WTC11 (cell line): ENCODE measurements at regions not wholly inside any gene's neighbourhood (a gene's known extent, or its start where the extent isn't known, plus 50 kb on each side); places are given as distances from the start of the nearest gene placed in this dataset.

Experiments used
- ATAC-seq: fragments of 200-7000 bp; cut with Tn5 transposase; 2 replicates; pipeline ENCODE4 v1.10.0; 2021; ENCODE audit warnings: mild to moderate bottlenecking, moderate library complexity
- CTCF ChIA-PET: fragments of 300-600 bp; sonication (Branson Sonifier 250); formaldehyde crosslinking; loops from one replicate; lab custom pipeline; 2021; ENCODE audit warnings: antibody characterized with exemption; lab: Charles Lee
- POLR2A ChIA-PET: fragments of 350-600 bp; sonication (Branson Sonifier 250); formaldehyde crosslinking; loops from one replicate; lab custom pipeline; 2021; ENCODE audit warnings: antibody characterized with exemption; lab: Charles Lee
- DNase-seq: peaks from one replicate; pipeline ENCODE4 v3.0.0; 2021; ENCODE audit warnings: low spot score
- H3K27ac Mint-ChIP-seq: 2 replicates; pipeline ENCODE4 v1.8.0; 2021; ENCODE audit warnings: mixed read lengths
- H3K27me3 Mint-ChIP-seq: 2 replicates; pipeline ENCODE4 v1.8.0; 2021; ENCODE audit warnings: low read depth, mild to moderate bottlenecking, moderate library complexity, mixed read lengths
- H3K36me3 Mint-ChIP-seq: 2 replicates; pipeline ENCODE4 v1.8.0; 2021; ENCODE audit warnings: mixed read lengths
- H3K4me1 Mint-ChIP-seq: 2 replicates; pipeline ENCODE4 v1.8.0; 2022; ENCODE audit warnings: mixed read lengths
- H3K4me3 Mint-ChIP-seq: 2 replicates; pipeline ENCODE4 v1.8.0; 2021; ENCODE audit warnings: mild to moderate bottlenecking, moderate library complexity, mixed read lengths
- H3K9me3 Mint-ChIP-seq: 2 replicates; pipeline ENCODE4 v1.8.0; 2021; ENCODE audit warnings: mixed read lengths
- ATF1 ChIP-seq: sonication (generic); formaldehyde crosslinking; IDR thresholded peaks from 2 replicates; pipeline ENCODE4 v1.8.1; 2023; ENCODE audit warnings: mild to moderate bottlenecking, moderate library complexity, missing genetic modification reagents
- ETV6 ChIP-seq: sonication (generic); formaldehyde crosslinking; IDR thresholded peaks from 2 replicates; pipeline ENCODE4 v1.8.1; 2022; ENCODE audit warnings: mild to moderate bottlenecking, missing genetic modification reagents
- FOXJ3 ChIP-seq: sonication (generic); formaldehyde crosslinking; IDR thresholded peaks from 2 replicates; pipeline ENCODE4 v1.9.0; 2021; ENCODE audit warnings: missing genetic modification reagents, mild to moderate bottlenecking, borderline replicate concordance
- FOXP1 ChIP-seq: sonication (generic); formaldehyde crosslinking; IDR thresholded peaks from 2 replicates; pipeline ENCODE4 v1.8.0; 2022; ENCODE audit warnings: missing genetic modification reagents, mild to moderate bottlenecking, moderate library complexity, borderline replicate concordance
- GRHL2 ChIP-seq: fragments of 250-450 bp; sonication (Bioruptor Pico); IDR thresholded peaks from 2 replicates; pipeline ENCODE4 v1.8.0; 2022; ENCODE audit warnings: mild to moderate bottlenecking, moderate library complexity; ENCODE audit not compliant: insufficient replicate concordance, severe bottlenecking
- NR3C1 ChIP-seq: sonication (generic); formaldehyde crosslinking; conservative IDR thresholded peaks from 2 replicates; pipeline ENCODE4 v1.8.1; 2023; ENCODE audit warnings: low read depth, mild to moderate bottlenecking, missing genetic modification reagents
- SOX15 ChIP-seq: fragments of 250-450 bp; sonication (Bioruptor Pico); IDR thresholded peaks from 2 replicates; pipeline ENCODE4 v1.9.0; 2021; ENCODE audit warnings: mild to moderate bottlenecking
- TCF7 ChIP-seq: sonication (generic); formaldehyde crosslinking; IDR thresholded peaks from 2 replicates; pipeline ENCODE4 v1.8.0; 2022; ENCODE audit warnings: mild to moderate bottlenecking, low read depth, missing genetic modification reagents, moderate library complexity
- ZNF219 ChIP-seq: sonication (generic); formaldehyde crosslinking; IDR thresholded peaks from 2 replicates; pipeline ENCODE4 v1.8.0; 2023; ENCODE audit warnings: missing genetic modification reagents, mild to moderate bottlenecking, borderline replicate concordance
- ZNF317 ChIP-seq: sonication (generic); formaldehyde crosslinking; IDR thresholded peaks from 2 replicates; pipeline ENCODE4 v1.8.1; 2023; ENCODE audit warnings: low read depth, mild to moderate bottlenecking, moderate library complexity, missing genetic modification reagents, borderline replicate concordance
- TF ChIP-seq, protein P1 (sequence below): sonication (generic); formaldehyde crosslinking; IDR thresholded peaks from 2 replicates; pipeline ENCODE4 v1.8.0; 2022; ENCODE audit warnings: missing genetic modification reagents
- TF ChIP-seq, protein P2 (sequence below): sonication (generic); formaldehyde crosslinking; IDR thresholded peaks from 2 replicates; pipeline ENCODE4 v1.8.0; 2022; ENCODE audit warnings: mild to moderate bottlenecking, missing genetic modification reagents
- TF ChIP-seq, protein P3 (sequence below): sonication (generic); formaldehyde crosslinking; IDR thresholded peaks from 2 replicates; pipeline ENCODE4 v1.8.1; 2023; ENCODE audit warnings: mild to moderate bottlenecking, missing genetic modification reagents
- TF ChIP-seq, protein P4 (sequence below): sonication (generic); formaldehyde crosslinking; IDR thresholded peaks from 2 replicates; pipeline ENCODE4 v1.8.1; 2022; ENCODE audit warnings: mild to moderate bottlenecking, missing genetic modification reagents, moderate library complexity, borderline replicate concordance
- TF ChIP-seq, protein P5 (sequence below): sonication (generic); formaldehyde crosslinking; conservative IDR thresholded peaks from 2 replicates; pipeline ENCODE4 v1.8.1; 2023; ENCODE audit warnings: mild to moderate bottlenecking, low read depth, missing genetic modification reagents, moderate library complexity
- TF ChIP-seq, protein P6 (sequence below): sonication (generic); formaldehyde crosslinking; IDR thresholded peaks from 2 replicates; pipeline ENCODE4 v1.8.1; 2022; ENCODE audit warnings: mild to moderate bottlenecking, moderate library complexity, missing genetic modification reagents
- TF ChIP-seq, protein P7 (sequence below): sonication (generic); formaldehyde crosslinking; IDR thresholded peaks from 2 replicates; pipeline ENCODE4 v1.8.0; 2023; ENCODE audit warnings: missing genetic modification reagents
- TF ChIP-seq, protein P8 (sequence below): sonication (generic); formaldehyde crosslinking; IDR thresholded peaks from 2 replicates; pipeline ENCODE4 v1.8.0; 2022; ENCODE audit warnings: mild to moderate bottlenecking, missing genetic modification reagents
- TF ChIP-seq, protein P9 (sequence below): sonication (generic); formaldehyde crosslinking; IDR thresholded peaks from 2 replicates; pipeline ENCODE4 v1.8.0; 2023; ENCODE audit warnings: missing genetic modification reagents, mild to moderate bottlenecking, borderline replicate concordance

DNA sequence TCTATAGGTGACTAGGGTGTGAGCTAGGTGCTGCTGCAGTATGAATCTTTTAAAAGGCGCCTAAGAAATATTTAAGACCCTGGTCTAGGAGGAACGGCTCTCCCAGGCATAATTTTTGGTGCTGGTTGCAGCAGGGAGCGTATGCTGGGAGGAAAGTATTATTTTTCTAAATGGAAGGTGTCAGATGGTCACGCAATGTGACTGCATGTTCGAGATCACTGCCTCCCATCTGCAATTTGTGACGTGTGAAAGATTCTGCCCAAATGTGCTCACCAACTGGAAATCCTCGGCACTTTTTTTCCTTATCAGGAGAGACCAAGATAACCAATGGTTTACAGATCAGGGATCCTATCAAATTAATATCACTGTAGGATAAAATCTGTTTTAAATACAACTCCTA, 95.6 kb upstream of the KLHL14 start (continued):
- TF ChIP-seq, protein P1, sequence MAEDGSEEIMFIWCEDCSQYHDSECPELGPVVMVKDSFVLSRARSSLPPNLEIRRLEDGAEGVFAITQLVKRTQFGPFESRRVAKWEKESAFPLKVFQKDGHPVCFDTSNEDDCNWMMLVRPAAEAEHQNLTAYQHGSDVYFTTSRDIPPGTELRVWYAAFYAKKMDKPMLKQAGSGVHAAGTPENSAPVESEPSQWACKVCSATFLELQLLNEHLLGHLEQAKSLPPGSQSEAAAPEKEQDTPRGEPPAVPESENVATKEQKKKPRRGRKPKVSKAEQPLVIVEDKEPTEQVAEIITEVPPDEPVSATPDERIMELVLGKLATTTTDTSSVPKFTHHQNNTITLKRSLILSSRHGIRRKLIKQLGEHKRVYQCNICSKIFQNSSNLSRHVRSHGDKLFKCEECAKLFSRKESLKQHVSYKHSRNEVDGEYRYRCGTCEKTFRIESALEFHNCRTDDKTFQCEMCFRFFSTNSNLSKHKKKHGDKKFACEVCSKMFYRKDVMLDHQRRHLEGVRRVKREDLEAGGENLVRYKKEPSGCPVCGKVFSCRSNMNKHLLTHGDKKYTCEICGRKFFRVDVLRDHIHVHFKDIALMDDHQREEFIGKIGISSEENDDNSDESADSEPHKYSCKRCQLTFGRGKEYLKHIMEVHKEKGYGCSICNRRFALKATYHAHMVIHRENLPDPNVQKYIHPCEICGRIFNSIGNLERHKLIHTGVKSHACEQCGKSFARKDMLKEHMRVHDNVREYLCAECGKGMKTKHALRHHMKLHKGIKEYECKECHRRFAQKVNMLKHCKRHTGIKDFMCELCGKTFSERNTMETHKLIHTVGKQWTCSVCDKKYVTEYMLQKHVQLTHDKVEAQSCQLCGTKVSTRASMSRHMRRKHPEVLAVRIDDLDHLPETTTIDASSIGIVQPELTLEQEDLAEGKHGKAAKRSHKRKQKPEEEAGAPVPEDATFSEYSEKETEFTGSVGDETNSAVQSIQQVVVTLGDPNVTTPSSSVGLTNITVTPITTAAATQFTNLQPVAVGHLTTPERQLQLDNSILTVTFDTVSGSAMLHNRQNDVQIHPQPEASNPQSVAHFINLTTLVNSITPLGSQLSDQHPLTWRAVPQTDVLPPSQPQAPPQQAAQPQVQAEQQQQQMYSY (CRISPR knock-in tag), result no peak
- TF ChIP-seq, protein P2, sequence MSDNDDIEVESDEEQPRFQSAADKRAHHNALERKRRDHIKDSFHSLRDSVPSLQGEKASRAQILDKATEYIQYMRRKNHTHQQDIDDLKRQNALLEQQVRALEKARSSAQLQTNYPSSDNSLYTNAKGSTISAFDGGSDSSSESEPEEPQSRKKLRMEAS, result no peak
- TF ChIP-seq ZNF317 (no peak), SOX15 (CRISPR knock-in tag) (no peak), ETV6 (CRISPR knock-in tag) (no peak), ZNF219 (CRISPR knock-in tag) (no peak), GRHL2 (CRISPR knock-in tag) (no peak), NR3C1 (no peak), TCF7 (CRISPR knock-in tag) (no peak)
- TF ChIP-seq, protein P3, sequence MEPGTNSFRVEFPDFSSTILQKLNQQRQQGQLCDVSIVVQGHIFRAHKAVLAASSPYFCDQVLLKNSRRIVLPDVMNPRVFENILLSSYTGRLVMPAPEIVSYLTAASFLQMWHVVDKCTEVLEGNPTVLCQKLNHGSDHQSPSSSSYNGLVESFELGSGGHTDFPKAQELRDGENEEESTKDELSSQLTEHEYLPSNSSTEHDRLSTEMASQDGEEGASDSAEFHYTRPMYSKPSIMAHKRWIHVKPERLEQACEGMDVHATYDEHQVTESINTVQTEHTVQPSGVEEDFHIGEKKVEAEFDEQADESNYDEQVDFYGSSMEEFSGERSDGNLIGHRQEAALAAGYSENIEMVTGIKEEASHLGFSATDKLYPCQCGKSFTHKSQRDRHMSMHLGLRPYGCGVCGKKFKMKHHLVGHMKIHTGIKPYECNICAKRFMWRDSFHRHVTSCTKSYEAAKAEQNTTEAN (CRISPR knock-in tag), result no peak
- TF ChIP-seq, protein P4, sequence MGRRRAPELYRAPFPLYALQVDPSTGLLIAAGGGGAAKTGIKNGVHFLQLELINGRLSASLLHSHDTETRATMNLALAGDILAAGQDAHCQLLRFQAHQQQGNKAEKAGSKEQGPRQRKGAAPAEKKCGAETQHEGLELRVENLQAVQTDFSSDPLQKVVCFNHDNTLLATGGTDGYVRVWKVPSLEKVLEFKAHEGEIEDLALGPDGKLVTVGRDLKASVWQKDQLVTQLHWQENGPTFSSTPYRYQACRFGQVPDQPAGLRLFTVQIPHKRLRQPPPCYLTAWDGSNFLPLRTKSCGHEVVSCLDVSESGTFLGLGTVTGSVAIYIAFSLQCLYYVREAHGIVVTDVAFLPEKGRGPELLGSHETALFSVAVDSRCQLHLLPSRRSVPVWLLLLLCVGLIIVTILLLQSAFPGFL (CRISPR knock-in tag), result no peak
- TF ChIP-seq, protein P5, sequence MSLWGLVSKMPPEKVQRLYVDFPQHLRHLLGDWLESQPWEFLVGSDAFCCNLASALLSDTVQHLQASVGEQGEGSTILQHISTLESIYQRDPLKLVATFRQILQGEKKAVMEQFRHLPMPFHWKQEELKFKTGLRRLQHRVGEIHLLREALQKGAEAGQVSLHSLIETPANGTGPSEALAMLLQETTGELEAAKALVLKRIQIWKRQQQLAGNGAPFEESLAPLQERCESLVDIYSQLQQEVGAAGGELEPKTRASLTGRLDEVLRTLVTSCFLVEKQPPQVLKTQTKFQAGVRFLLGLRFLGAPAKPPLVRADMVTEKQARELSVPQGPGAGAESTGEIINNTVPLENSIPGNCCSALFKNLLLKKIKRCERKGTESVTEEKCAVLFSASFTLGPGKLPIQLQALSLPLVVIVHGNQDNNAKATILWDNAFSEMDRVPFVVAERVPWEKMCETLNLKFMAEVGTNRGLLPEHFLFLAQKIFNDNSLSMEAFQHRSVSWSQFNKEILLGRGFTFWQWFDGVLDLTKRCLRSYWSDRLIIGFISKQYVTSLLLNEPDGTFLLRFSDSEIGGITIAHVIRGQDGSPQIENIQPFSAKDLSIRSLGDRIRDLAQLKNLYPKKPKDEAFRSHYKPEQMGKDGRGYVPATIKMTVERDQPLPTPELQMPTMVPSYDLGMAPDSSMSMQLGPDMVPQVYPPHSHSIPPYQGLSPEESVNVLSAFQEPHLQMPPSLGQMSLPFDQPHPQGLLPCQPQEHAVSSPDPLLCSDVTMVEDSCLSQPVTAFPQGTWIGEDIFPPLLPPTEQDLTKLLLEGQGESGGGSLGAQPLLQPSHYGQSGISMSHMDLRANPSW (CRISPR knock-in tag), result no peak
- TF ChIP-seq, protein P6, sequence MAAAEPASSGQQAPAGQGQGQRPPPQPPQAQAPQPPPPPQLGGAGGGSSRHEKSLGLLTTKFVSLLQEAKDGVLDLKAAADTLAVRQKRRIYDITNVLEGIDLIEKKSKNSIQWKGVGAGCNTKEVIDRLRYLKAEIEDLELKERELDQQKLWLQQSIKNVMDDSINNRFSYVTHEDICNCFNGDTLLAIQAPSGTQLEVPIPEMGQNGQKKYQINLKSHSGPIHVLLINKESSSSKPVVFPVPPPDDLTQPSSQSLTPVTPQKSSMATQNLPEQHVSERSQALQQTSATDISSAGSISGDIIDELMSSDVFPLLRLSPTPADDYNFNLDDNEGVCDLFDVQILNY, result no peak

DNA sequence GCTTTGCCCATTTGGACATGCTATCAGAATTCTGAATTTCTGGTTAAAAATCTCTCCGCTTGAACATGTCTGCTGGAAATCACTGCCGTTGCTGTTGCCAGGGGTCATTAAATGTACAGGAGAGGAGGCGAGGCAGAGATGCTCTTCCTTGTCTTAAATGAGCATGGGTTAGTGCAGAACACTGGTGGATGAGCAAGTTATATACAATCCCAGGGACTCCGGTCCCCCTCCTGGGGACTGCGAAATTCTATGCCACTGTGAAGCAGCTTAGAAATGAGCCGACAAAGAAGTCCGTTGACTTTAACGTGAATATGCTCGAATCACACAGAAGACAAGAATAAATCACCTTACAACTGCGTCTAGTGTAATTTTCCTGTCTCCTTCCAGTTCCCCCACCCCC, 95.1 kb upstream of the KLHL14 start:
- no peak for DNase-seq
- H3K4me3 Mint-ChIP-seq, result no peak overlapping the region
- TF ChIP-seq TCF7 (CRISPR knock-in tag) (no peak), ATF1 (CRISPR knock-in tag) (no peak), FOXJ3 (CRISPR knock-in tag) (no peak), FOXP1 (CRISPR knock-in tag) (no peak)
- TF ChIP-seq, protein P7, sequence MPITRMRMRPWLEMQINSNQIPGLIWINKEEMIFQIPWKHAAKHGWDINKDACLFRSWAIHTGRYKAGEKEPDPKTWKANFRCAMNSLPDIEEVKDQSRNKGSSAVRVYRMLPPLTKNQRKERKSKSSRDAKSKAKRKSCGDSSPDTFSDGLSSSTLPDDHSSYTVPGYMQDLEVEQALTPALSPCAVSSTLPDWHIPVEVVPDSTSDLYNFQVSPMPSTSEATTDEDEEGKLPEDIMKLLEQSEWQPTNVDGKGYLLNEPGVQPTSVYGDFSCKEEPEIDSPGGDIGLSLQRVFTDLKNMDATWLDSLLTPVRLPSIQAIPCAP (CRISPR knock-in tag), result no peak
- TF ChIP-seq, protein P8, sequence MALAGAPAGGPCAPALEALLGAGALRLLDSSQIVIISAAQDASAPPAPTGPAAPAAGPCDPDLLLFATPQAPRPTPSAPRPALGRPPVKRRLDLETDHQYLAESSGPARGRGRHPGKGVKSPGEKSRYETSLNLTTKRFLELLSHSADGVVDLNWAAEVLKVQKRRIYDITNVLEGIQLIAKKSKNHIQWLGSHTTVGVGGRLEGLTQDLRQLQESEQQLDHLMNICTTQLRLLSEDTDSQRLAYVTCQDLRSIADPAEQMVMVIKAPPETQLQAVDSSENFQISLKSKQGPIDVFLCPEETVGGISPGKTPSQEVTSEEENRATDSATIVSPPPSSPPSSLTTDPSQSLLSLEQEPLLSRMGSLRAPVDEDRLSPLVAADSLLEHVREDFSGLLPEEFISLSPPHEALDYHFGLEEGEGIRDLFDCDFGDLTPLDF (CRISPR knock-in tag), result no peak
- TF ChIP-seq, protein P9, sequence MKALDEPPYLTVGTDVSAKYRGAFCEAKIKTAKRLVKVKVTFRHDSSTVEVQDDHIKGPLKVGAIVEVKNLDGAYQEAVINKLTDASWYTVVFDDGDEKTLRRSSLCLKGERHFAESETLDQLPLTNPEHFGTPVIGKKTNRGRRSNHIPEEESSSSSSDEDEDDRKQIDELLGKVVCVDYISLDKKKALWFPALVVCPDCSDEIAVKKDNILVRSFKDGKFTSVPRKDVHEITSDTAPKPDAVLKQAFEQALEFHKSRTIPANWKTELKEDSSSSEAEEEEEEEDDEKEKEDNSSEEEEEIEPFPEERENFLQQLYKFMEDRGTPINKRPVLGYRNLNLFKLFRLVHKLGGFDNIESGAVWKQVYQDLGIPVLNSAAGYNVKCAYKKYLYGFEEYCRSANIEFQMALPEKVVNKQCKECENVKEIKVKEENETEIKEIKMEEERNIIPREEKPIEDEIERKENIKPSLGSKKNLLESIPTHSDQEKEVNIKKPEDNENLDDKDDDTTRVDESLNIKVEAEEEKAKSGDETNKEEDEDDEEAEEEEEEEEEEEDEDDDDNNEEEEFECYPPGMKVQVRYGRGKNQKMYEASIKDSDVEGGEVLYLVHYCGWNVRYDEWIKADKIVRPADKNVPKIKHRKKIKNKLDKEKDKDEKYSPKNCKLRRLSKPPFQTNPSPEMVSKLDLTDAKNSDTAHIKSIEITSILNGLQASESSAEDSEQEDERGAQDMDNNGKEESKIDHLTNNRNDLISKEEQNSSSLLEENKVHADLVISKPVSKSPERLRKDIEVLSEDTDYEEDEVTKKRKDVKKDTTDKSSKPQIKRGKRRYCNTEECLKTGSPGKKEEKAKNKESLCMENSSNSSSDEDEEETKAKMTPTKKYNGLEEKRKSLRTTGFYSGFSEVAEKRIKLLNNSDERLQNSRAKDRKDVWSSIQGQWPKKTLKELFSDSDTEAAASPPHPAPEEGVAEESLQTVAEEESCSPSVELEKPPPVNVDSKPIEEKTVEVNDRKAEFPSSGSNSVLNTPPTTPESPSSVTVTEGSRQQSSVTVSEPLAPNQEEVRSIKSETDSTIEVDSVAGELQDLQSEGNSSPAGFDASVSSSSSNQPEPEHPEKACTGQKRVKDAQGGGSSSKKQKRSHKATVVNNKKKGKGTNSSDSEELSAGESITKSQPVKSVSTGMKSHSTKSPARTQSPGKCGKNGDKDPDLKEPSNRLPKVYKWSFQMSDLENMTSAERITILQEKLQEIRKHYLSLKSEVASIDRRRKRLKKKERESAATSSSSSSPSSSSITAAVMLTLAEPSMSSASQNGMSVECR (CRISPR knock-in tag), result no peak

More for the DNA sequence above, 95.1 kb upstream of the KLHL14 start:
- Mint-ChIP-seq H3K4me1 (peaks cover 23% of the 10 kb centered on the region), H3K9me3 (peaks cover 5% of the 10 kb centered on the region), H3K27ac (no peak overlapping the region), H3K27me3 (no peaks in the 10 kb centered on the region; the same call in 1 of the 2 replicates), H3K36me3 (no peaks in the 10 kb centered on the region)
- ATAC-seq, result no peak; the same call in 1 of the 2 replicates
- ChIA-PET CTCF (interaction anchor here (0.6 to 0.9 kb wide), 2 partner anchors 20 to 44 kb away, joined by 3 read pairs; no protein-coding TSS in a partner anchor), POLR2A (interaction anchor here (0.6 kb wide), 1 partner anchor 96 kb away, joined by 4 read pairs; no protein-coding TSS in a partner anchor)
